Duodenal mucosa (tissue), 2 donors: ENCODE measurements at regions not wholly inside any gene's neighbourhood (a gene's known extent, or its start where the extent isn't known, plus 50 kb on each side); places are given as distances from the start of the nearest gene placed in this dataset.

Experiments
- H3K27ac ChIP-seq: one replicate; pipeline ENCODE4 v1.7.0; 2013; ENCODE audit warnings: low read depth, low read length
- H3K27me3 ChIP-seq, 2 donors: one replicate each; pipeline ENCODE4 v1.7.0; 2013; ENCODE audit warnings: low read length in 2 of 2, control low read depth in 1 of 2; ENCODE audit not compliant: insufficient read depth in 2 of 2, control insufficient read depth in 1 of 2
- H3K36me3 ChIP-seq, 2 donors: one replicate each; pipeline ENCODE4 v1.7.0; 2013; ENCODE audit warnings: low read length in 2 of 2, control low read depth in 1 of 2; ENCODE audit not compliant: insufficient read depth in 2 of 2, control insufficient read depth in 1 of 2
- H3K4me1 ChIP-seq, 2 donors: one replicate each; pipeline ENCODE4 v1.7.0; 2013; ENCODE audit warnings: low read length in 2 of 2, control low read depth in 1 of 2; ENCODE audit not compliant: insufficient read depth in 2 of 2, control insufficient read depth in 1 of 2
- H3K4me3 ChIP-seq, 2 donors: one replicate each; pipeline ENCODE4 v1.7.0; 2013; ENCODE audit warnings: low read length in 2 of 2, low read depth in 1 of 2
- H3K9ac ChIP-seq, 2 donors: one replicate each; pipeline ENCODE4 v1.7.0; 2013; ENCODE audit warnings: low read length in 2 of 2, low read depth in 1 of 2
- H3K9me3 ChIP-seq, 2 donors: one replicate each; pipeline ENCODE4 v1.7.0; 2013; ENCODE audit warnings: low read length in 2 of 2, control low read depth in 1 of 2; ENCODE audit not compliant: control insufficient read depth in 1 of 2

- Histone ChIP-seq H3K4me1 (no peaks in the 10 kb centered on the region), H3K4me3 (no peak overlapping the region), H3K27me3 (no peaks in the 10 kb centered on the region), H3K27ac (no peak overlapping the region), H3K36me3 (no peaks in the 10 kb centered on the region), H3K9me3 (peaks cover 2 to 10% of the 10 kb centered on the region in 2 donors), H3K9ac (no peak overlapping the region)
These were observed 484.8 kb upstream of the GRIA1 start for GRCh38 chr5:153005711-153006110.

- H3K9me3 ChIP-seq, result peaks cover 6 to 10% of the 10 kb centered on the region in 2 donors
- no peak overlapping the region for H3K9ac ChIP-seq
- no peak overlapping the region for H3K4me3 ChIP-seq
- no peaks in the 10 kb centered on the region for H3K36me3 ChIP-seq
- H3K27me3 ChIP-seq, result no peaks in the 10 kb centered on the region
- H3K4me1 ChIP-seq, result no peaks in the 10 kb centered on the region
- H3K27ac ChIP-seq, result no peak overlapping the region
These were observed 483.8 kb upstream of the GRIA1 start for GRCh38 chr5:153006681-153007080.

- Histone ChIP-seq H3K27ac (no peak overlapping the region), H3K9me3 (peaks cover 5 to 10% of the 10 kb centered on the region in 2 donors), H3K4me3 (no peak overlapping the region), H3K4me1 (no peaks in the 10 kb centered on the region), H3K27me3 (no peaks in the 10 kb centered on the region), H3K9ac (no peak overlapping the region), H3K36me3 (no peaks in the 10 kb centered on the region)
These were observed 476.3 kb upstream of the GRIA1 start for GRCh38 chr5:153014194-153014593.

GRCh38 chr5:153018121-153018520, 472.3 kb upstream of the GRIA1 start:
- Histone ChIP-seq H3K4me3 (no peak overlapping the region), H3K36me3 (no peaks in the 10 kb centered on the region), H3K27me3 (no peaks in the 10 kb centered on the region), H3K4me1 (no peaks in the 10 kb centered on the region), H3K9me3 (peaks cover 4 to 22% of the 10 kb centered on the region in 2 donors), H3K9ac (no peak overlapping the region), H3K27ac (no peak overlapping the region)

- no peaks in the 10 kb centered on the region for H3K36me3 ChIP-seq
- H3K4me1 ChIP-seq, result no peaks in the 10 kb centered on the region
- H3K9ac ChIP-seq, result no peak overlapping the region
- H3K4me3 ChIP-seq, result no peak overlapping the region
- H3K9me3 ChIP-seq, result peaks cover 3% of the 10 kb centered on the region in 2 donors
- no peak overlapping the region for H3K27ac ChIP-seq
- no peaks in the 10 kb centered on the region for H3K27me3 ChIP-seq
These were observed 459.4 kb upstream of the GRIA1 start for GRCh38 chr5:153030755-153031725.

GRCh38 chr5:153039501-153039900, 451.0 kb upstream of the GRIA1 start:
- peaks cover 0 to 2% of the 10 kb centered on the region in 2 donors for H3K9me3 ChIP-seq
- no peaks in the 10 kb centered on the region for H3K27me3 ChIP-seq
- H3K4me3 ChIP-seq, result no peak overlapping the region
- H3K4me1 ChIP-seq, result no peaks in the 10 kb centered on the region
- no peaks in the 10 kb centered on the region for H3K36me3 ChIP-seq
- no peak overlapping the region for H3K27ac ChIP-seq
- no peak overlapping the region for H3K9ac ChIP-seq

GRCh38 chr5:153043886-153044285, 446.6 kb upstream of the GRIA1 start:
- Histone ChIP-seq H3K27ac (no peak overlapping the region), H3K9ac (no peak overlapping the region), H3K27me3 (no peaks in the 10 kb centered on the region), H3K4me1 (no peaks in the 10 kb centered on the region), H3K4me3 (no peak overlapping the region), H3K9me3 (no peaks in the 10 kb centered on the region), H3K36me3 (no peaks in the 10 kb centered on the region)

GRCh38 chr5:153050496-153051179, 439.8 kb upstream of the GRIA1 start:
- Histone ChIP-seq H3K27ac (no peak overlapping the region), H3K9ac (no peak overlapping the region), H3K9me3 (no peaks in the 10 kb centered on the region), H3K4me1 (no peaks in the 10 kb centered on the region), H3K27me3 (no peaks in the 10 kb centered on the region), H3K4me3 (no peak overlapping the region), H3K36me3 (no peaks in the 10 kb centered on the region)

- Histone ChIP-seq H3K27me3 (no peaks in the 10 kb centered on the region), H3K9me3 (peaks cover 0 to 2% of the 10 kb centered on the region in 2 donors), H3K36me3 (no peaks in the 10 kb centered on the region), H3K4me1 (no peaks in the 10 kb centered on the region), H3K27ac (no peak overlapping the region), H3K9ac (no peak overlapping the region), H3K4me3 (no peak overlapping the region)
These were observed 424.2 kb upstream of the GRIA1 start for GRCh38 chr5:153066281-153066680.

- Histone ChIP-seq H3K4me3 (no peak overlapping the region), H3K36me3 (no peaks in the 10 kb centered on the region), H3K9ac (no peak overlapping the region), H3K27ac (no peak overlapping the region), H3K27me3 (no peaks in the 10 kb centered on the region), H3K4me1 (no peaks in the 10 kb centered on the region), H3K9me3 (no peaks in the 10 kb centered on the region)
These were observed 422.6 kb upstream of the GRIA1 start for GRCh38 chr5:153067869-153068268.
